ENCODE measurements at regions not wholly inside any gene's neighbourhood (a gene's known extent, or its start where the extent isn't known, plus 50 kb on each side); places are given as distances from the start of the nearest gene placed in this dataset.

DNA sequence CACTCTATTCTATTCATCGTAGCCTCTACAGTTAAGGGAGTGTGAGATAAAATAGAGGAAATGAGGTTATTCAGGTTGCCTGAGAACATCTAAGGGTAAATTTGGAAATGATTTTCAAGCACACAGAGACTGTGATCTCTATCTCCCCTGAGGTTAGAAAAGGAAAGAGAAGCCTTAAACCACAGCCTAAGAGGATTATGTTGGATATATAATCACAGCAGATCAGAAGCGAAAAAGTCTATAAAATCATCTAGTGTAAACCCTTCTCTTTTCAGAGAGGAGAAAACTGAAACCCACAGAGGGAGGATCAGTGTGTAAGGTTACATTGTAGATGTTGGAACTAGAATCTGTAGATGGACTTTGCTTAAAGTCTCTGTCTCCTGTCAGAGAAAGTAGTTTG is 90.6 kb upstream of the SEMA3E start:
- no peak overlapping the region for H3K9ac ChIP-seq (ENCODE audit: control insufficient read depth, extremely low read depth, insufficient read depth, low read length)
- H3K36me3 ChIP-seq (ENCODE audit: control insufficient read depth in 2 of 2, extremely low read depth in 1 of 2, insufficient read depth in 2 of 2, low read length in 2 of 2): no peaks in the 10 kb centered on the region
- H4K20me1 ChIP-seq (ENCODE audit: control insufficient read depth, extremely low read depth, insufficient read depth, low read length): no peaks in the 10 kb centered on the region
- FAIRE-seq: no peak
- no peak overlapping the region for H3K4me3 ChIP-seq (ENCODE audit: control insufficient read depth in 2 of 3, extremely low read depth in 1 of 3, insufficient read depth in 2 of 3, low read depth in 1 of 3, low read length in 3 of 3)
- dilution Hi-C loops (cut with MboI; ENCODE audit: extremely low pct_ligation_motif_present, low sequenced_read_pairs): no loop called here
- H3K27me3 ChIP-seq (ENCODE audit: control insufficient read depth, extremely low read depth, insufficient read depth, low read length): no peaks in the 10 kb centered on the region
- no peaks in the 10 kb centered on the region for H3K9me3 ChIP-seq (ENCODE audit: control insufficient read depth, low read depth, low read length)
- no peak for TF ChIP-seq CTCF (optimal IDR thresholded peaks at IDR 0.05 in 1 of 3, IDR thresholded peaks at IDR 0.05 in 1 of 3, conservative IDR thresholded peaks at IDR 0.05 in 1 of 3; ENCODE audit: extremely low read depth in 1 of 3, insufficient read depth in 2 of 3, low read length in 3 of 3)
- no peak for TF ChIP-seq EZH2 (IDR thresholded peaks at IDR 0.05; ENCODE audit: low read length)
- no peaks in the 10 kb centered on the region for H3K79me2 ChIP-seq (ENCODE audit: control insufficient read depth, insufficient read depth, low read length)
- no peak for DNase-seq (ENCODE audit: low read depth, low spot score)
- no peak overlapping the region for H3K4me2 ChIP-seq (ENCODE audit: control insufficient read depth, extremely low read depth, insufficient read depth, low read depth, low read length)
- H3K9me1 ChIP-seq (ENCODE audit: control insufficient read depth, extremely low read depth, insufficient read depth, low read length): no peaks in the 10 kb centered on the region
- no peak overlapping the region for H3K27ac ChIP-seq (ENCODE audit: control insufficient read depth, insufficient read depth, low read length)
- H3K4me1 ChIP-seq (ENCODE audit: control insufficient read depth, extremely low read depth, insufficient read depth, low read length): no peaks in the 10 kb centered on the region
- H2AFZ ChIP-seq (ENCODE audit: control insufficient read depth, low read length): no peak overlapping the region

- dilution Hi-C loops (cut with MboI; ENCODE audit: extremely low pct_ligation_motif_present, low sequenced_read_pairs): no loop called here
- H3K4me3 ChIP-seq (ENCODE audit: control insufficient read depth in 2 of 3, extremely low read depth in 1 of 3, insufficient read depth in 2 of 3, low read depth in 1 of 3, low read length in 3 of 3): no peak overlapping the region
- no peak for FAIRE-seq
Observed at GRCh38 chr7:83738291-83738835, 89.4 kb upstream of the SEMA3E start.

More at GRCh38 chr7:83738291-83738835, 89.4 kb upstream of the SEMA3E start:
- Histone ChIP-seq H4K20me1 (ENCODE audit: control insufficient read depth, extremely low read depth, insufficient read depth, low read length) (no peaks in the 10 kb centered on the region), H2AFZ (ENCODE audit: control insufficient read depth, low read length) (no peak overlapping the region), H3K27me3 (ENCODE audit: control insufficient read depth, extremely low read depth, insufficient read depth, low read length) (no peaks in the 10 kb centered on the region), H3K79me2 (ENCODE audit: control insufficient read depth, insufficient read depth, low read length) (no peaks in the 10 kb centered on the region), H3K36me3 (ENCODE audit: control insufficient read depth in 2 of 2, extremely low read depth in 1 of 2, insufficient read depth in 2 of 2, low read length in 2 of 2) (no peaks in the 10 kb centered on the region), H3K9ac (ENCODE audit: control insufficient read depth, extremely low read depth, insufficient read depth, low read length) (no peak overlapping the region), H3K27ac (ENCODE audit: control insufficient read depth, insufficient read depth, low read length) (no peak overlapping the region), H3K4me1 (ENCODE audit: control insufficient read depth, extremely low read depth, insufficient read depth, low read length) (no peaks in the 10 kb centered on the region), H3K9me3 (ENCODE audit: control insufficient read depth, low read depth, low read length) (no peaks in the 10 kb centered on the region), H3K4me2 (ENCODE audit: control insufficient read depth, extremely low read depth, insufficient read depth, low read depth, low read length) (no peak overlapping the region), H3K9me1 (ENCODE audit: control insufficient read depth, extremely low read depth, insufficient read depth, low read length) (no peaks in the 10 kb centered on the region)
- no peak for DNase-seq (ENCODE audit: low read depth, low spot score)
- no peak for TF ChIP-seq EZH2 (IDR thresholded peaks at IDR 0.05; ENCODE audit: low read length)
- TF ChIP-seq CTCF (optimal IDR thresholded peaks at IDR 0.05 in 1 of 3, IDR thresholded peaks at IDR 0.05 in 1 of 3, conservative IDR thresholded peaks at IDR 0.05 in 1 of 3; ENCODE audit: extremely low read depth in 1 of 3, insufficient read depth in 2 of 3, low read length in 3 of 3): no peak
